HG03064 (cell line): ENCODE measurements at regions not wholly inside any gene's neighbourhood (a gene's known extent, or its start where the extent isn't known, plus 50 kb on each side); places are given as distances from the start of the nearest gene placed in this dataset.
"Not testable (repeated sequence)": the region's sequence is repeated elsewhere in the genome, so short reads cannot be mapped to it uniquely, and the experiment has no call there.

ENCODE experiments used
- ATAC-seq: cut with Tn5 transposase; IDR thresholded peaks from one replicate; pipeline ENCODE4 v1.9.1; 2021; ENCODE audit warnings: low read depth; ENCODE audit not compliant: unreplicated experiment

DNA sequence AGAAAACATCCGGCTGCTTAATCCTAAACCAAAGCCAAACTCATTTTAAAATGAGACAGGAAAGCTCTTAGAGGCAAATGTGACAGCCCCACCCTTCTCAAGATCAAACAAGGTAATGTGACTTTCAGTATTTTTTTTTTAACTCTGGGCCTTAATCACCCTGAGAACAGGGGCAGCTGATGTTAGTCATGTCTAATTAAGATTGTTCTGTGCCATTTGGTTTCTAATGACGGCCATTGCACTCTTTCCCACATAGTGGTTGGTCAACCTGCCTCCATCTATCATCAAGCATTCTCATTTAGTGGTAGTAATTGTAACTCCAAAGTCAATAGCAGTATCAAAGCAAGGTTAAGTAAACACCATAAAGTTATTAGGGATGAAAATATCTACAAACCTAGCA, 191.6 kb upstream of the EXOC2 start:
- no peak for ATAC-seq

DNA sequence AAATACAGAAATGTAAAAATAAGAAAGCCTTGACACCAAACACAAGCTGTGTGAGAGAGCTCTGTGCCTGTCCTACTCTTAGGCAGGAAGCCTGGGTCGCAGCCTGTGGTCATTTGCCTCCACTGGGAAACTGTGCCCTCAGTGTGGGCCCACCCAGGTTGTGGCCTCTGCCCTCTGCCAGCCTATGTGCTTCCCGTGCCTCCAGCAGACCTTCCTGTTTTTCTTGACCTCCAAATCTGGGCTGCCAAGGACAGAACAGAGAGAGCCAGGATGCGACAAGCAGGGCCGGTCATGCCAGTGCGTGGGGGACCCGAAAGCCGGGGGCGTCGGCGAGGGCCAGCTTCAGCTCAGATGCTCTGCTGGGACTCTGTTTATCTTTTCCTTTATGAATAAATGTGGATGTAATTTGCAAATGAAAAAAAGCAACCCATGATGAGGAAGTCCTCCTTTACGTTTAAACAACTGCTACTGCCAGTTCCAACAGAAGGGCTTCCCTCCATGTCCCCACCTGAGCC, 189.2 kb upstream of the EXOC2 start:
- ATAC-seq = no peak

DNA sequence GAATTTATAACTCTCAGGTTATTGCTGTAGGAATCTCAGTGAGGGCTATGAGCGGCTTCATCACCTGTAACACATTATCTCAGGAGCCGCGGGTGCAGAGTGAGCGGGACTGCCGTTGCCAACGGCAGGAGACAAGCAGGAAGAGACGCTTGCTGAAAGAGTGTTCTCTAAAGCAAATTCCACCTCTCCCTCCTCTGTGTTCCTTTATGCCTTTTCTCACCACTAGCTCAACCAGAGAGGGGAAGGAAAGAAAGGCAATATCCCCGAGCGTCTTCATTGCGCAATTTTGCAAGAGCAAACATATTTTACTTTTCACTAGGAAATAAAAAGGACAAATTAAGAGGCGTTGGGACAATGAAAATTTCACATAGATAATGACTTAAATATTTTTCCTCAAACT, 185.2 kb upstream of the EXOC2 start:
- ATAC-seq = no peak

DNA sequence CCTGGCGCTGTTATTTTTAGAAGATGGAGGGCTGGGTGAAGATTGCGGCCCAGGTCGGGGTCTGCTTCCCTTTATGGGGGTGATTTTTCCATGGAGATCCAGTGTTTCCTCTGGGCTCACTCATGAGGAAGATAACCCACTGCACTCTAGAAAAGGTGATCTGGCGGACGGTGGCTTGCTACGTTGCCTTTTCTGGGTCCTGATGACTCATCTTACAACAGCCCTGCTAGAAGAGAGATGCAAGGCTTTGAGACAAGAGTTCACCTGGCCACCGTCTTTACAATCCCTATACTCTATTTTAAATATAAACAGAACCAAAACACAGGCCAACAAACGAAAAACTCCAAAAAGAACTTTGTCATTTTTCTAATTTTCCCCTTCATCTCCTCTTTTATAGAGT, 182.1 kb upstream of the EXOC2 start:
- no peak for ATAC-seq

DNA sequence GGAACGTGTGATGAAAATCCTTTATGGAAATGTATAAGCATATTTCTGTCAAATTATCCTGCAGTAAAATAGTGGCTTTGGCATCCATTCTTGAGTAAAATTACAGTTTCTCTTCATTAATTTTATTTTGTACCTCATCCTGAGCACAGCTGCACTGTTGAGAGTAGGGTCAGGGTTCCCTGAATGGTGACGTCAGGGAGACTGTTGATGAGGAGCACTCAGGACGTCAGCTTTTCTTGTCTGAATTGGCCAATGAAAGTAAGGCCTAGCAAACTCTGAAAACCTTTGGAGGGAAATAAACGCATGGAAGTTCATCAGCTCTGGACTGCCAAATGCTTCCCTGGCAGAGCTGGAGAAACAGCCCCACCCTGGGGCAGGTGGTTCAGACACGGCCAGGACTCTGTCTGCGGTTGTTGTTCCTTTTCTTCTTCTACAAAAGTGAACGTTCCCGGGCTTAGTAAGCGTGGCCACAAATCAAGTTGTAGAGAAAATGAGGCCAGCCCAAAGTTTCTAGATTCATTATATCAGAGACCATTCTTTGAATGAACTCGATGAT, 179.7 kb upstream of the EXOC2 start:
- no peak for ATAC-seq

DNA sequence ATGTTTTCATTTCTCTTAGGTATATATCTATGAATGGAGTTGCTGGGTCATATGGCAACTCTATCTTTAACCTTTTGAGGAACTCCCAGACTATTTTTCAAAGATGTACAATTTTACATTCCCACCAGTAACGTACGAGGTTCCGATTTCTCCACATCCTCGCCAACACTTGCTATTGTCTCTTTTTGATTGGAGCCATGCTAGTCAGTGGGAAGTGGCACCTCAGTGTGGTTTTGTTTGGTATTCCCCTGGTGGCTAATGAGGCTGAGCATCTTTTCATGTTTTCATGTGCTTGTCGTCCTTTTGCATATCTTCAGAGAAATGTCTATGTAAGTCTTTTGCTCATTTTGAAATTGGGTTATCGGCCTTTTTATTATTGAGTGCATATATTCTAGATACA, 178.6 kb upstream of the EXOC2 start:
- ATAC-seq = no peak

DNA sequence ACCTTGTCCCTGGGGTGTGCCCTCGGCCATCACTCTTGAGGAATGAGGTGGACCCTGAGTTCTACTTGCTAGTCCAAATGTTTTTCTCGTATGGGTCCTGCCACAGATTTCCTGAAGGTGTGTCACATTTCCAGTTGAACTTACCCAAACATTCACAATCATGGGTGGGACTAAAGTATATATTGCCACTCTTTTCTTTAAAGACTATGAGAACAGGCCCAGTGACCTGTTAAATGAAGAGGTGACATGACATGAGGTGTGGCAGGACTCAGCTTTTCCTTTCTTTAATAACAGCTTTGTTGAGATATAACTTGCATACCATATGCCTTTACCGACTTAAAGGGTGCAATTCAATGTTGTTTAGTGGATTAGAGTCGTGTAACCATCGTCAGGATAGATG, 177.2 kb upstream of the EXOC2 start:
- ATAC-seq = no peak

DNA sequence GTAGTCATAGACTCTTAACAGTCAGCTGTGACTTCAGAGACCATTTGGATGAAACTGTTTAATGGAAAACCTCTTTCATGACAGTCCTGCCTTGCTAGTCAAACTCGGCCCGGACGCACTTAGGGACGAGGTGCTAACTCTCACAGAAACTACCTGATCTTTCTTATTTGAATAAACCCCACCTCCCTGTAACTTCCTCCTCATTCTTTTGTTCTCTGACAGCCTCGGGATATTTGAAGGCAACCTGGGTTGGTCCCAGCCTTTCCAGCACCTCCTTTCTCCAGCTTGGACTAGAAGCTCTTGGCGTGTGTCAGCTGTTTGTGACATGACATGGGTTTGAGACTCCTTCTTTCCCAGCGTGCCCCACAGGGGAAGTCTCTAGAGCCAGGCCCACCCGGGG, 175.3 kb upstream of the EXOC2 start:
- no peak for ATAC-seq

DNA sequence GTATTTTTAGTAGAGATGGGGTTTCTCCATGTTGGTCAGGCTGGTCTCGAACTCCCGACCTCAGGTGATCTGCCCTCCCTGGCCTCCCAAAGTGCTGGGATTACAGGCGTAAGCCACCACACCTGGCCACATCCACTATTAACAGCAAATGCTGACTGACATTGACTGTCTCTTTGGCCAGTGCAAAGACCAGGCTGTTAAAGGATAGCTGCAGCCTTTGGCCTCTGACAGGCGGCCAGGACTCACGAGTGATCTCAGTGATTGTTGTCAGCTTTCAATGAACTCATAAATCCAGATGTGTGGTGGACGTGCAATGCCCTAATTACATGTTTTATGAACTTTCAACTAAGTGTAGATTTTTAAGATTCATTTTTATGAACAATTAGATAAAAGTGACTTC, 174.4 kb upstream of the EXOC2 start:
- ATAC-seq = no peak

DNA sequence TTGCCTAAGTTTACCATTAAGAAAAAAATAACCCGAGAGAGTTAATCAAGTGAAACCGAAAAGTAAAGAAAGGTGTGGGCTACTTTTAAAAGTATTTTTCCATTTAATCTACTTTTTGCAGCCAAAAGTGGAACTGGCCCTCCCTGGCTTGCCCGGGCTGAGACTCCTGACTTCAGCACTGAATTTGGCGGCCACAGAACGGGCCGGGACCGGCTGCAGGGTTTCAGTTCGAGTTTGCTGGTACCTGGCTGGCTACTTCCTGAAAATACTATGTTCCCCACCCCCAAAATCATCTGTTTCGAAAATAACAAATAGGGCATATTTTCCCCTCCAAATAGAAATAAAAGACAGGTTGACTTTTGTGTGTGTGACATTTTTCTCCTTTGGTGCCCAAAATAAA, 173.4 kb upstream of the EXOC2 start:
- ATAC-seq = no peak

DNA sequence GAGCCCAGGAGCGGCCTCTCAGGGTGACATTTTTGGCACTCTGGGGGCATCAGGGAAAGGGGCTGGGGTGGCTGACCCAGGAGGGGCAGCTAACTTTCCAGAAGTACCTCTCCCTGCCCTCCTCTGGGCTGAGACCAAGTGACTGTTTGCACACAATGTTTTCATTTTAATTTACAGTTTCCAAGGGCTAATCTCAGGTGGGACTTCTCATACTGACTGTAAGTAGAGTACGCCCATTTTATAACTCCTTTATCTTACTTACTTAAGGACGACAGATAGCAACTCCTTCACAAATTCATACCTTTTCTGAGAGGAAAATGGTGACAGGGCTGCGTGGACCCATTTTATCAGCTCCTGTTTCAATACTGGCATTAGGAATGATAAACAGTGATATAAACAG, 172.9 kb upstream of the EXOC2 start:
- no peak for ATAC-seq

DNA sequence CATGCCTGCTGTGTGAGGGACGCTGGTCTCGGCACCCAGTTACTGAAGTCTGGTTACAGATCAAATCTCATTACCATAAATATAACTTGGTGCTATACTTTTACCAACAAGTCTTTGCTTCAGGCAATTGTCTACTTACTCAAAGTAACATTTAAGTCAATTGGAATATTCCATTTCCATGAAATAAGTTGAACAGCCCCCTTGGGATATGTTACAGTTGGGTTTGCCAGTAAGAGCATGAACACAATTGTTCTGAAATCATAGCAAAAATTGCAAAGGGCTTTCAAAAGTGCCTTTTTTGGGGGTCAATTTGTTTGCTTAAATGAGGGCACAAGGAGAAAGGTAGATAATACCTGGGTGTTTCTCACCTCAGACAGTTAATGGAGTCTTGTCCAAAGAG, 170.9 kb upstream of the EXOC2 start:
- no peak for ATAC-seq

DNA sequence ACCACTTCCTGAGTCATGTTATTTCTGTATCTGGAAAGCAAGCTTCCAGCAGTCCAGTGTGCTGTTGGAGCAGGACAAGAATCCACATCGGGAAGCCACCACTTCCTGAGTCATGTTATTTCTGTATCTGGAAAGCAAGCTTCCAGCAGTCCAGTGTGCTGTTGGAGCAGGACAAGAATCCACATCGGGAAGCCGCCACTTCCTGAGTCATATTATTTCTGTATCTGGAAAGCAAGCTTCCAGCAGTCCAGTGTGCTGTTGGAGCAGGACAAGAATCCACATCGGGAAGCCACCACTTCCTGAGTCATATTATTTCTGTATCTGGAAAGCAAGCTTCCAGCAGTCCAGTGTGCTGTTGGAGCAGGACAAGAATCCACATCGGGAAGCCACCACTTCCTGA, 170.2 kb upstream of the EXOC2 start:
- ATAC-seq = not testable (repeated sequence)

DNA sequence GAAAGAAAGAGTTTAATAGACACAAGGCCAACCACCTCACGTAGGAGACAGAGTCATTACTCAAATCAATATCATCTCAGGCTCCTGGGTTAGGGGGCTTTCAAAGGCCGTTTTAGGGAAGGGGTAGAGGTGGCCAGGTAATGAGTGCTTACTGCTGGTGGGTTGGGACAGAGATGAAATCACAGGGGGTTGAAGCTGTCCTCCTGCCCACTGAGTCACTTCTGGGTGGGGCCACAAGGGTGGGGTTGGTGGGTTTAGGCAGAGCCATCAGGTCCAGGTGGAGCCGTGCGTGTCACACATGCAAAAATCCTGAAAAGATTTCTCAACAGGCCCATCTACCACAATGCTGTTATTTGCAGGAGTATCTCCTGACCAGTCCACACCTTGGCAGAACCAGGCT, 167.0 kb upstream of the EXOC2 start:
- no peak for ATAC-seq

DNA sequence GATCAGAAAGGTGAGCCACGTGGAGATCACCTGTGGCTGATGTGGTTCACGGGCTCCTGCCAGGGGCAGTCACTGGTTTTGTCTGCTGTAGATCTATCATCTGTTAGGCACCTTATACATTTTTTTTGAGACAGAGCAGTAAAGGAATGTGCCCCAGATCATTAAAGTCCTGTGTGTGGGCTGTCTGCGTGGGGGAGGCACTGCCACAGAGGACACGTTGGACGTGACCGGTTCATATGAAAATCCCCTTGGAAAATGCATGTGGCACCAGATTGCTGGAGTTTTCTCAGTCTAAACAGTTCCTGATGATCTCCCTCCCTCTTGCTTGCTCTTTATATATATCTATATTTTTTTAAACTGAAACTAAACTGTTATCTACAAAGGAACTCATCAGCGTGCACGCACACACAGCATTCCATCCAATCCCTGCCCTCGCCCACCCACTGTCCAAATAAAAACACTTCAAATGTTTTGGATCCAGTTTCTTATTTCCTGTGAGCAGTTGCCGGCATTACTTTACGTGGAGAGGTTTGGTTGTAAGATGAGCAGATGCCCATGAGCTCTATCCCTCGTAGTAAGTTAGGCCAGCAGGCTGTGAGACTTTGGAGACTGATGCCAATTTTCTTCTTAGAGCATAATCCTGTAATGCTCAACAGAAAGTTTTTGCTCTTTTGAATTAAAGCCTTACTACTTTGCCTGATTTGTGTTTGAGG, 161.6 kb upstream of the EXOC2 start:
- ATAC-seq = no peak

DNA sequence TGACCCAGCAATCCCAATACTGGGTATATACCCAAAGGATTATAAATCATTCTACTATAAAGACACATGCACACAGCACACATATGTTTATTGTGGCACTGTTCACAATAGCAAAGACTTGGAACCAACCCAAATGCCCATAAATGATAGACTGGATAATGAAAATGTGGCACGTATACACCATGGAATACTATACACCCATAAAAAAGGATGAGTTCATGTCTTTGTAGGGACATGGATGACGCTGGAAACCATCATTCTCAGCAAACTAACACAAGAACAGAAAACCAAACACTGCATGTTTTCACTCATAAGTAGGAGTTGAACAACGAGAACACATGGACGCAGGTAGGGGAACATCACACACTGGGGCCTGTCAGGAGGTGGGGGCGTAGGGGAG, 159.3 kb upstream of the EXOC2 start:
- not testable (repeated sequence) for ATAC-seq

DNA sequence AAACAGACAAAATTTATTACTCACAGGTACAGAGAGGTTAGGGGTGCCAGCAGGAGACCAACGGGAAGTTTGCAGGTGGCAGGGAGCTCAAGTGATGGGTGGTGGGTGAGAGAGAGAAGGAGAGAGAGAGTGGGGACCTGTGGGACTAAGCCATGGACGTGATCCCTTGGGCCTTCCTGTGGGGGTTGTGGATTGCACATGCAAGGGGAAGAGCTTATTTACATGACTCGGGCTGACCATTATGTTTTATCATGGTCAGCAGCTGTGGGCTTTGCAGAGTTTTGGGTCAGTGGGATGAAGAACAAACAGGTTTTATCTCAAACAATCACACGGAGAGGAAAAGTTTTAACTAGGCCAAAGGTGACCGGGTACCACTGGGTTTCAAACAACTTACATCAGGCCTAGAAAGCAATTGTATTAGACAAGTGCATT, 156.2 kb upstream of the EXOC2 start:
- no peak for ATAC-seq

DNA sequence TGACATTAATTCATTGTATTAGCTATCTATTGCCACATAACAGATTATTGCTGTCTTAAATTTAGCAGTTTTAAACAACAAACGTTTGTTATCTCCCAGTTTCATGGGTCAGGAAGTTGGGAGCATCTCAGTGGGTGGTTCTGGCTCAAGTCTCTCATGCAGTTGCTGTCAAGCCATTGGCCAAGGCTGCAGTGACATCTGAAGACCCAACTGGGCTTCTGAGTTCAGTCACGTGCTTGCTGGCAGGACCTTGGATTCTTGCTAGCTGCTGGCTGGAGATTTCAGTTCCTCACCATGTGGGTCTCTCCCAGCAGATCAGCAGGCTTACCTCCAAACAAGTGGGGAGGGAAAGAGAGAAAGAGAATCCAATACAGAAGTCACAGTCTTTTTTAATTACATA, 152.6 kb upstream of the EXOC2 start:
- no peak for ATAC-seq

DNA sequence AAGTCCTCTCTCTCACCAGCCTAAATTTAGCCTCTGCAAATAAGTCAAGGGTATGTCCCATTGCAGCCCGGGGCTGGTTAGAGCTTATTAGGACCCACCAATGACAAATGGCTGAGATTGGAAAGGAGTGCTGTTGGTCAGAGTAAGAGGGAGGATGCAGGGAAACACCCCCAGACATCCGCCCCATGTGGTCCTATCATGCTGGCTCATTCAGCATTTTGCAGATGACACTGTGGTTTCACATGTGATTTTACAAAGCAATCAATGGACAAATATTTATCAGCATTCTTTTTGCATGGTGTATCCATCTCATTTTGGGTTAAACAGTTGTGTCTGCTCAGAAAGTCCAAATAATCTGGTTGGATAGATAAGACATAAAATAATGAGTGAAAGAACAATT, 152.2 kb upstream of the EXOC2 start:
- no peak for ATAC-seq

DNA sequence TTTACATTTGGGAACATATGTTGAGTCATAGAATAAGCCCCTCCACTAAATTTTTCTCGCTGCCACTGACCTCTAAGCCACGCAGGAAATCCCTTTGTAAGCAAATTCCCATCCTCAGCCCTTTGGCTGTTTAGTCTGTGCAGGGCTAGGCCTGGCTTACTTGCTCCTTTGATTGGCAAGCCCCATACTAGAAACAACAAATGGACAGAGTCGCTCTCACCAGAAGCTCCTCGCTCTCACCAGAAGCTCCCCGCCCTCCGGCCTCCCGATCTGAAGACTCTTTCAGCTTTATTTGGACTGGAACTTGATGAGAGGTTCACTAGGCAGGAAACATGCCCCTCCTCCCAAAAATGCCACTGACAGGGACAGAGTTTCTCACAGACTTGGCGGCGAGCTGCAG, 149.2 kb upstream of the EXOC2 start:
- no peak for ATAC-seq

DNA sequence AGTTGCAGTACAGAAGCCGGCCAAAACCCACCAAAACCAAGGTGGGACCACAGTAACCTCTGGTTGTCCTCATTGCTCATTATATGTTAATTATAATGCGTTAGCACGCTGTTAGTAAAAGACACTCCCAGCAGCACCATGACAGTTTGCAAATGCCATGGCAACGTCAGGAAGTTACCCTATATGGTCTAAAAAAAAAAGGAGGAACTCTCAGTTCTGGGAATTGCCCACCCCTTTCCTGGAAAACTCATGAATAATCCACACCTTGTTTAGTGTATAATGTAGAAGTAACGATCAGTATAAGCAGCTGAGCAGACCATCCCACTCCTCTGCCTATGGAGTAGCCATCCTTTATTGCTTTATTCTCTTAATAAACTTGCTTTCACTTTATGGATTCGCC, 148.6 kb upstream of the EXOC2 start:
- no peak for ATAC-seq

DNA sequence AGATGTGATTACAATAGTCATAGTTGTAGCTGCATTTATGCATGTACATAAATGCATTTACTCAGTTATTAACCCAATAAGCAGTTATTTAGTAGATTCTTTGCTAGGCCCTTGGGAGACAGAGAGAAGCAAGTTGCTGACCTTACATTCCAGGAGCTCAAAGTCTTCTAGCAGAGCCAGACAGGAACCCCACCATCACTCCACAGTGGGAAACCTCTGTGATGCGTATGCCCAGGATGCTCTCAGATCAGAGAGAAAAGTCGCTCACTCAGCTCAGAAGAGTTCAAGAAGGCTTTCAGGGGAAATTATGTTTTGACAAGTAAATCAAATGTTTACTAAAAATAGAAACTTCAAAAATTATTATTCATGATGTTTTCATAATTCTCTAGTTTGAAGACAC, 146.3 kb upstream of the EXOC2 start:
- ATAC-seq = no peak

DNA sequence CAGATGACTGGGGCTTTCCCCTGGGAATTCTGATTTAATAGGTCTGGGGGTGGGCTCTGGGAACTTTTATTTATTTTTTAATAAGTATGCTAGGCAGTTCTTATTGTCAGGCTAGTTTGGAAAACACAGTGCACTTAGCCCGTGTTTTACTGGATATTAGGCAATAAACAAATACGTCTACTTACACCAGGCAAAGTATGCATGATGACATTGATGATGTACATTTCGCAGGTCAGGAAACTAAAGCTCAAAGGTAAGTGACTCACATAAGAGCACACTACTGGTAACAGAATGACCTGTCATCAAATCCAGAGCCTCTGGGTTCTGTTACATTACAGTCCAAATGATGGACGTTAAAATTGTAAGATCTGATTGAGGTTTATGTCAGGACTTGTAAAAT, 144.4 kb upstream of the EXOC2 start:
- no peak for ATAC-seq
